K562 (cell line): ENCODE measurements at regions not wholly inside any gene's neighbourhood (a gene's known extent, or its start where the extent isn't known, plus 50 kb on each side); places are given as distances from the start of the nearest gene placed in this dataset.

Experiments used
- ATAC-seq: fragments of 200-7000 bp; cut with Tn5 transposase; 3 replicates; pipeline ENCODE4 v1.9.1; 2020; ENCODE audit warnings: moderate library complexity
- BruUV-seq: library from RNA; stranded (reverse); fragments of 400-500 nt; replicated peaks from 2 replicates; lab custom pipeline; 2021; lab: Mats Ljungman, UMichigan
- CTCF ChIA-PET: fragments of 300-600 bp; formaldehyde crosslinking; extraction: SDS; loops from one replicate; lab custom pipeline; 2021; ENCODE audit warnings: low intra/inter-chr PET ratio; lab: Yijun Ruan, JAX
- POLR2A ChIA-PET: fragments of 300-600, 350-650 bp; sonication (Branson Sonifier 250); formaldehyde crosslinking; extraction: SDS; loops from one replicate; lab custom pipeline; 2021; ENCODE audit warnings: antibody characterized with exemption, inconsistent platforms; lab: Yijun Ruan, JAX
- DNase-seq, 4 experiments: peaks; one replicate each; pipeline versions ENCODE4 v3.0.0 to v3.0.0-alpha.2; 2011 to 2018; ENCODE audit warnings: low spot score in 3 of 4, mixed read lengths in 3 of 4; ENCODE audit errors: extremely low read depth in 1 of 4
- FAIRE-seq: peaks from 2 replicates; lab custom pipeline; 2011; peaks lifted over from hg19 to GRCh38; lab: Jason Lieb, UNC
- H2AFZ ChIP-seq: 2 replicates; pipeline ENCODE4 v1.6.0; 2011; ENCODE audit warnings: low read depth, low read length, control low read depth, inconsistent platforms
- H3K27ac ChIP-seq: fragments of 200-600 bp; 3 replicates; pipeline ENCODE4 v1.8.0; 2011; ENCODE audit warnings: low read depth, mild to moderate bottlenecking, control low read depth, inconsistent platforms, low read length, moderate library complexity, mixed read lengths; ENCODE audit errors: extremely low read depth
- H3K27me3 ChIP-seq, 2 experiments: fragments of 300-600 bp in 1 of 2; 2 replicates in 1 of 2; 3 replicates in 1 of 2; pipeline versions ENCODE4 v1.6.0 to v1.8.0; 2011; ENCODE audit warnings: inconsistent platforms in 2 of 2, low read length in 2 of 2, mild to moderate bottlenecking in 1 of 2, mixed read lengths in 1 of 2, moderate library complexity in 1 of 2; ENCODE audit not compliant: control insufficient read depth in 2 of 2, insufficient read depth in 2 of 2
- H3K36me3 ChIP-seq: fragments of 300-600 bp; 3 replicates; pipeline ENCODE4 v1.8.0; 2011; ENCODE audit warnings: mild to moderate bottlenecking, low read length, inconsistent platforms; ENCODE audit not compliant: control insufficient read depth, insufficient read depth
- H3K4me1 ChIP-seq, 2 experiments: fragments of 200-600 bp in 1 of 2; replicated peaks in 1 of 2; 2 replicates in 1 of 2; 3 replicates in 1 of 2; pipeline versions ENCODE4 v1.5.1 to v1.8.0; 2011; ENCODE audit warnings: inconsistent platforms in 2 of 2, low read length in 2 of 2, mild to moderate bottlenecking in 1 of 2, mixed read lengths in 1 of 2, moderate library complexity in 1 of 2; ENCODE audit not compliant: control insufficient read depth in 2 of 2, insufficient read depth in 2 of 2
- H3K4me2 ChIP-seq: 2 replicates; pipeline ENCODE4 v1.6.1; 2011; ENCODE audit warnings: low read length, control low read depth, inconsistent platforms, mixed read lengths; ENCODE audit not compliant: insufficient read depth
- H3K4me3 ChIP-seq: fragments of 200-600 bp; sonication (generic), shearing (Covaris generic); 2 replicates; pipeline ENCODE4 v1.5.1; 2016; ENCODE audit warnings: control low read depth, inconsistent platforms
- H3K79me2 ChIP-seq: fragments of 200-600 bp; 3 replicates; pipeline ENCODE4 v1.8.0; 2011; ENCODE audit warnings: low read length, inconsistent platforms; ENCODE audit not compliant: control insufficient read depth, insufficient read depth
- H3K9ac ChIP-seq, 2 experiments: 2 replicates each; pipeline versions ENCODE4 v1.6.0 to v1.6.1; 2011; ENCODE audit warnings: low read depth in 2 of 2, low read length in 2 of 2, control low read depth in 1 of 2, inconsistent platforms in 1 of 2, mild to moderate bottlenecking in 1 of 2, mixed read lengths in 1 of 2; ENCODE audit not compliant: insufficient read depth in 1 of 2
- H3K9me1 ChIP-seq: one replicate; pipeline ENCODE4 v1.6.0; 2011; ENCODE audit warnings: inconsistent platforms, mild to moderate bottlenecking, low read length, moderate library complexity; ENCODE audit not compliant: control insufficient read depth, insufficient read depth
- H3K9me3 ChIP-seq: replicated peaks from 2 replicates; pipeline ENCODE4 v1.5.1; 2011; ENCODE audit warnings: low read depth, low read length, inconsistent platforms; ENCODE audit not compliant: control insufficient read depth, insufficient read depth
- H4K20me1 ChIP-seq: replicated peaks from 2 replicates; pipeline ENCODE4 v1.6.1; 2011; ENCODE audit warnings: low read length, inconsistent platforms, mixed read lengths; ENCODE audit not compliant: control insufficient read depth, insufficient read depth
- ETV5 ChIP-seq: sonication (generic); formaldehyde crosslinking; IDR thresholded peaks from 2 replicates; pipeline ENCODE4 v1.4.0; 2020; ENCODE audit warnings: low read depth, mild to moderate bottlenecking, missing genetic modification reagents
- FUS ChIP-seq: fragments of 200-400 bp; formaldehyde crosslinking; optimal IDR thresholded peaks from 2 replicates; pipeline ENCODE3; 2017; ENCODE audit warnings: low read depth, low read length
- HBP1 ChIP-seq: fragments of 450-650 bp; formaldehyde crosslinking; IDR thresholded peaks from 2 replicates; pipeline ENCODE4 v1.4.0; 2022; ENCODE audit warnings: missing genetic modification characterization
- HMG20A ChIP-seq: fragments of 450-650 bp; formaldehyde crosslinking; conservative IDR thresholded peaks from 2 replicates; pipeline ENCODE4 v1.4.0; 2020; ENCODE audit warnings: mild to moderate bottlenecking, mixed read lengths
- HMG20B ChIP-seq: fragments of 250-450 bp; sonication (Bioruptor Pico); IDR thresholded peaks from 2 replicates; pipeline ENCODE4 v1.5.0; 2021; ENCODE audit warnings: mild to moderate bottlenecking
- HNRNPLL ChIP-seq: fragments of 200-400 bp; formaldehyde crosslinking; IDR thresholded peaks from 2 replicates; pipeline ENCODE4 v1.6.1; 2017; ENCODE audit warnings: low read length, low read depth, mild to moderate bottlenecking; ENCODE audit not compliant: poor library complexity, severe bottlenecking
- KDM4B ChIP-seq, 2 experiments: fragments of 450-650 bp in 1 of 2; sonication (generic) in 1 of 2; IDR thresholded peaks; 2 replicates each; pipeline ENCODE4 v1.6.1; 2016 to 2017; ENCODE audit warnings: borderline replicate concordance in 2 of 2, antibody characterized with exemption in 1 of 2, low read depth in 1 of 2, mild to moderate bottlenecking in 1 of 2
- NR2C2 ChIP-seq, 2 experiments: fragments of 200-800 bp in 1 of 2; sonication (Bioruptor generic) in 1 of 2; sonication (generic) in 1 of 2; formaldehyde crosslinking in 1 of 2; IDR thresholded peaks; 2 replicates each; pipeline versions ENCODE4 v1.6.1 to v1.8.0; 2016 to 2022; ENCODE audit warnings: mild to moderate bottlenecking in 1 of 2, missing compliant biosample characterization in 1 of 2, missing genetic modification characterization in 1 of 2, missing genetic modification reagents in 1 of 2
- POLR2B ChIP-seq: fragments of 450-650 bp; IDR thresholded peaks from 2 replicates; pipeline ENCODE4 v1.6.1; 2018; ENCODE audit warnings: low read depth; ENCODE audit not compliant: partially characterized antibody
- SMAD3 ChIP-seq: fragments of 450-650 bp; formaldehyde crosslinking; conservative IDR thresholded peaks from 2 replicates; pipeline ENCODE4 v1.4.0; 2020; ENCODE audit warnings: mild to moderate bottlenecking
- ZNF263 ChIP-seq: sonication (generic); formaldehyde crosslinking; IDR thresholded peaks from 2 replicates; pipeline ENCODE4 v1.8.0; 2022; ENCODE audit warnings: mild to moderate bottlenecking, missing genetic modification reagents, borderline replicate concordance
- ZNF408 ChIP-seq: fragments of 250-450 bp; sonication (Bioruptor Pico); IDR thresholded peaks from 2 replicates; pipeline ENCODE4 v1.4.0; 2020; ENCODE audit warnings: low read depth, mild to moderate bottlenecking, moderate library complexity
- ZNF436 ChIP-seq: fragments of 250-450, 450-650 bp; sonication (Bioruptor Pico); formaldehyde crosslinking; IDR thresholded peaks from 2 replicates; pipeline ENCODE4 v1.7.0; 2020; ENCODE audit warnings: mild to moderate bottlenecking
- ZNF609 ChIP-seq: sonication (generic); formaldehyde crosslinking; IDR thresholded peaks from 2 replicates; pipeline ENCODE4 v1.8.1; 2023; ENCODE audit warnings: missing genetic modification reagents, mild to moderate bottlenecking, borderline replicate concordance
- ZNF639 ChIP-seq, 2 experiments: fragments of 200-800 bp in 1 of 2; sonication (Bioruptor generic) in 1 of 2; sonication (generic) in 1 of 2; formaldehyde crosslinking in 1 of 2; IDR thresholded peaks in 1 of 2; conservative IDR thresholded peaks in 1 of 2; 2 replicates each; pipeline versions ENCODE4 v1.5.0 to v1.6.1; 2016 to 2020; ENCODE audit warnings: missing compliant biosample characterization in 1 of 2, missing genetic modification characterization in 1 of 2, missing genetic modification reagents in 1 of 2
- WGBS: fragments of 100-300 bp; shearing (Covaris generic); methylation state at CpG from one replicate; pipeline ENCODE4 v1.1.6; 2016; ENCODE audit warnings: low coverage, mixed read lengths; ENCODE audit not compliant: insufficient coverage; ENCODE audit errors: missing lambda C conversion rate; 5-methylcytosine and 5-hydroxymethylcytosine counted together
- in situ Hi-C: fragments of 300-500 bp; cut with MboI; formaldehyde crosslinking; loops from 4 replicates; pipeline ENCODE4 v1.15.0; 2018; ENCODE audit warnings: inconsistent platforms, mixed read lengths
- intact Hi-C: fragments of 100-400 bp; cut with micrococcal nuclease; formaldehyde crosslinking; loops from 2 replicates; pipeline ENCODE4 v1.14.2; 2022

GRCh38 chr5:23147625-23148024 is 294.5 kb upstream of the CDH12 start:
- no peak for DNase-seq
- H3K4me3 ChIP-seq, result no peak overlapping the region
- ChIA-PET POLR2A (no interaction called here), CTCF (no interaction called here)
- intact Hi-C loops (no loop called here), in situ Hi-C loops (no loop called here)
- 3% methylated on average over 5 of the region's 5 CpGs for WGBS
- H3K27ac ChIP-seq, result no peak overlapping the region
- no peaks in the 10 kb centered on the region for H3K9me1 ChIP-seq
- no peaks in the 10 kb centered on the region for H4K20me1 ChIP-seq
- H3K9me3 ChIP-seq, result no peaks in the 10 kb centered on the region; the same call in 1 of the 2 replicates
- H3K36me3 ChIP-seq, result no peaks in the 10 kb centered on the region
- H3K9ac ChIP-seq, result no peak overlapping the region
- H3K4me2 ChIP-seq, result no peak overlapping the region
- no peaks in the 10 kb centered on the region for H3K79me2 ChIP-seq
- no peaks in the 10 kb centered on the region for H3K4me1 ChIP-seq
- no peak overlapping the region for H2AFZ ChIP-seq
- H3K27me3 ChIP-seq, result no peaks in the 10 kb centered on the region
- no peak for ATAC-seq
- FAIRE-seq, result no peak
- no TSS peak for BruUV-seq
- TF ChIP-seq HNRNPLL (no peak), KDM4B (IDR thresholded peaks at IDR 0.05; ENCODE audit: borderline replicate concordance in 2 of 2, low read depth in 1 of 2) (no peak), POLR2B (no peak), NR2C2 (CRISPR knock-in tag; IDR thresholded peaks at IDR 0.05) (no peak), NR2C2 (tag; IDR thresholded peaks at IDR 0.05) (no peak), ZNF263 (no peak), HMG20A (CRISPR knock-in tag) (no peak), HBP1 (no peak), ZNF639 (CRISPR knock-in tag; conservative IDR thresholded peaks at IDR 0.05 in 1 of 2, IDR thresholded peaks at IDR 0.05 in 1 of 2) (no peak), HMG20B (CRISPR knock-in tag) (no peak), ZNF408 (no peak), ZNF609 (CRISPR knock-in tag) (no peak), ETV5 (CRISPR knock-in tag) (no peak), FUS (no peak), SMAD3 (CRISPR knock-in tag) (no peak), ZNF436 (CRISPR knock-in tag) (no peak)
